ENCODE measurements at regions not wholly inside any gene's neighbourhood (a gene's known extent, or its start where the extent isn't known, plus 50 kb on each side); places are given as distances from the start of the nearest gene placed in this dataset.

- Mint-ChIP-seq H3K9me3 (no peaks in the 10 kb centered on the region), H3K36me3 (ENCODE audit: low read depth) (no peaks in the 10 kb centered on the region), H3K27me3 (ENCODE audit: low read depth) (peaks cover 14% of the 10 kb centered on the region), H3K4me1 (ENCODE audit: low read depth) (peaks cover 18% of the 10 kb centered on the region), H3K27ac (peak overlapping the region; percentile 57), H3K4me3 (peak overlapping the region; percentile 71)
- intact Hi-C loops (cut with micrococcal nuclease), result loop anchor here (1.0 to 2.0 kb wide), 4 partner anchors 51 to 233 kb away; no protein-coding TSS in a partner anchor
- CTCF ChIA-PET, result interaction anchor here (0.6 to 1.1 kb wide), 2 partner anchors 423 to 1390 kb away, joined by 3 read pairs; no protein-coding TSS in a partner anchor
- DNase-seq, result peak; percentile 62
These were observed 67.6 kb downstream of the HES1 start for GRCh38 chr3:194203482-194204041.

GRCh38 chr3:194204042-194204987, 68.4 kb downstream of the HES1 start:
- Mint-ChIP-seq H3K9me3 (no peaks in the 10 kb centered on the region), H3K27me3 (ENCODE audit: low read depth) (peaks cover 14% of the 10 kb centered on the region), H3K27ac (peak overlapping the region; percentile 57), H3K4me3 (peak overlapping the region; percentile 71), H3K4me1 (ENCODE audit: low read depth) (peaks cover 18% of the 10 kb centered on the region), H3K36me3 (ENCODE audit: low read depth) (no peaks in the 10 kb centered on the region)
- CTCF ChIA-PET, result interaction anchor here (0.6 to 2.4 kb wide), 4 partner anchors 55 to 1391 kb away, joined by 3 to 7 read pairs (median 3); no protein-coding TSS in a partner anchor
- DNase-seq, result peak; percentile 21
- intact Hi-C loops (cut with micrococcal nuclease), result no loop called here

- CTCF ChIA-PET, result interaction anchor here (0.6 to 2.4 kb wide), 3 partner anchors 68 to 420 kb away, joined by 3 to 7 read pairs (median 4); no protein-coding TSS in a partner anchor
- intact Hi-C loops (cut with micrococcal nuclease), result no loop called here
- peak; percentile 52 for DNase-seq
- Mint-ChIP-seq H3K9me3 (no peaks in the 10 kb centered on the region), H3K27me3 (ENCODE audit: low read depth) (peaks cover 14% of the 10 kb centered on the region), H3K36me3 (ENCODE audit: low read depth) (no peaks in the 10 kb centered on the region), H3K4me3 (peak overlapping the region; percentile 52), H3K4me1 (ENCODE audit: low read depth) (peaks cover 18% of the 10 kb centered on the region), H3K27ac (no peak overlapping the region)
These were observed 69.8 kb downstream of the HES1 start for GRCh38 chr3:194205675-194206133.

GRCh38 chr3:194206320-194206719, 70.4 kb downstream of the HES1 start:
- H3K27ac Mint-ChIP-seq, result no peak overlapping the region
- H3K4me3 Mint-ChIP-seq, result peak overlapping the region; percentile 23

GRCh38 chr3:194208709-194209108, 72.8 kb downstream of the HES1 start:
- CTCF ChIA-PET, result interaction anchor here (0.6 to 1.4 kb wide), 2 partner anchors 40 to 107 kb away, joined by 3 read pairs; no protein-coding TSS in a partner anchor
- Mint-ChIP-seq H3K27ac (no peak overlapping the region), H3K4me3 (no peak overlapping the region), H3K9me3 (no peaks in the 10 kb centered on the region), H3K4me1 (ENCODE audit: low read depth) (peaks cover 13% of the 10 kb centered on the region), H3K27me3 (ENCODE audit: low read depth) (peaks cover 10% of the 10 kb centered on the region), H3K36me3 (ENCODE audit: low read depth) (no peaks in the 10 kb centered on the region)
- intact Hi-C loops (cut with micrococcal nuclease), result no loop called here
- DNase-seq, result no peak

More at GRCh38 chr3:194206320-194206719, 70.4 kb downstream of the HES1 start:
- Mint-ChIP-seq H3K9me3 (no peaks in the 10 kb centered on the region), H3K4me1 (ENCODE audit: low read depth) (peaks cover 18% of the 10 kb centered on the region), H3K36me3 (ENCODE audit: low read depth) (no peaks in the 10 kb centered on the region), H3K27me3 (ENCODE audit: low read depth) (peaks cover 14% of the 10 kb centered on the region)
- intact Hi-C loops (cut with micrococcal nuclease), result no loop called here
- CTCF ChIA-PET, result interaction anchor here (0.8 to 2.4 kb wide), 3 partner anchors 9 to 421 kb away, joined by 3 to 7 read pairs (median 3); no protein-coding TSS in a partner anchor
- DNase-seq, result peak; percentile 28

- Mint-ChIP-seq H3K4me1 (ENCODE audit: low read depth) (no peaks in the 10 kb centered on the region), H3K27me3 (ENCODE audit: low read depth) (no peaks in the 10 kb centered on the region), H3K4me3 (no peak overlapping the region), H3K27ac (no peak overlapping the region), H3K9me3 (no peaks in the 10 kb centered on the region), H3K36me3 (ENCODE audit: low read depth) (no peaks in the 10 kb centered on the region)
- intact Hi-C loops (cut with micrococcal nuclease), result no loop called here
- CTCF ChIA-PET, result no interaction called here
- no peak for DNase-seq
These were observed 76.4 kb downstream of the HES1 start for GRCh38 chr3:194212161-194212844.

- Mint-ChIP-seq H3K27ac (no peak overlapping the region), H3K4me1 (ENCODE audit: low read depth) (no peaks in the 10 kb centered on the region), H3K27me3 (ENCODE audit: low read depth) (no peaks in the 10 kb centered on the region), H3K9me3 (no peaks in the 10 kb centered on the region), H3K4me3 (no peak overlapping the region), H3K36me3 (ENCODE audit: low read depth) (no peaks in the 10 kb centered on the region)
- CTCF ChIA-PET, result no interaction called here
- intact Hi-C loops (cut with micrococcal nuclease), result no loop called here
- DNase-seq, result no peak
These were observed 76.9 kb downstream of the HES1 start for GRCh38 chr3:194212845-194213331.

GRCh38 chr3:194215392-194215791, 79.4 kb downstream of the HES1 start:
- CTCF ChIA-PET, result no interaction called here
- H3K36me3 Mint-ChIP-seq (ENCODE audit: low read depth), result no peaks in the 10 kb centered on the region
- H3K4me3 Mint-ChIP-seq, result no peak overlapping the region
- H3K27me3 Mint-ChIP-seq (ENCODE audit: low read depth), result no peaks in the 10 kb centered on the region
- no peak overlapping the region for H3K27ac Mint-ChIP-seq
- DNase-seq, result no peak
- no peaks in the 10 kb centered on the region for H3K4me1 Mint-ChIP-seq (ENCODE audit: low read depth)
- H3K9me3 Mint-ChIP-seq, result no peaks in the 10 kb centered on the region
- intact Hi-C loops (cut with micrococcal nuclease), result no loop called here

- no peak for DNase-seq
- Mint-ChIP-seq H3K27ac (no peak overlapping the region), H3K27me3 (ENCODE audit: low read depth) (no peaks in the 10 kb centered on the region), H3K4me3 (no peak overlapping the region), H3K4me1 (ENCODE audit: low read depth) (no peaks in the 10 kb centered on the region), H3K36me3 (ENCODE audit: low read depth) (no peaks in the 10 kb centered on the region), H3K9me3 (no peaks in the 10 kb centered on the region)
- CTCF ChIA-PET, result no interaction called here
- intact Hi-C loops (cut with micrococcal nuclease), result no loop called here
These were observed 82.9 kb downstream of the HES1 start for GRCh38 chr3:194218646-194219453.

- CTCF ChIA-PET, result no interaction called here
- Mint-ChIP-seq H3K36me3 (ENCODE audit: low read depth) (no peaks in the 10 kb centered on the region), H3K4me3 (no peak overlapping the region), H3K27ac (no peak overlapping the region), H3K27me3 (ENCODE audit: low read depth) (peaks cover 2% of the 10 kb centered on the region), H3K4me1 (ENCODE audit: low read depth) (peaks cover 6% of the 10 kb centered on the region), H3K9me3 (no peaks in the 10 kb centered on the region)
- intact Hi-C loops (cut with micrococcal nuclease), result no loop called here
- DNase-seq, result no peak
These were observed 84.0 kb downstream of the HES1 start for GRCh38 chr3:194219826-194220410.

GRCh38 chr3:194220901-194221326, 85.0 kb downstream of the HES1 start:
- no peak overlapping the region for H3K27ac Mint-ChIP-seq
- intact Hi-C loops (cut with micrococcal nuclease), result no loop called here
- CTCF ChIA-PET, result no interaction called here
- no peaks in the 10 kb centered on the region for H3K36me3 Mint-ChIP-seq (ENCODE audit: low read depth)
- peaks cover 6% of the 10 kb centered on the region for H3K4me1 Mint-ChIP-seq (ENCODE audit: low read depth)
- H3K9me3 Mint-ChIP-seq, result no peaks in the 10 kb centered on the region
- no peak for DNase-seq
- H3K4me3 Mint-ChIP-seq, result no peak overlapping the region
- peaks cover 7% of the 10 kb centered on the region for H3K27me3 Mint-ChIP-seq (ENCODE audit: low read depth)
